Fibroblast of lung (primary cell): ENCODE measurements at regions not wholly inside any gene's neighbourhood (a gene's known extent, or its start where the extent isn't known, plus 50 kb on each side); places are given as distances from the start of the nearest gene placed in this dataset.

Source experiments
- DNase-seq, 2 donors: peaks; one replicate each; pipeline versions ENCODE4 v3.0.0 to v3.0.0-alpha.2; 2010; ENCODE audit warnings: low read depth in 2 of 2
- H2AFZ ChIP-seq: 2 replicates; pipeline ENCODE4 v1.5.1; 2012; ENCODE audit warnings: low read length, control low read depth, inconsistent platforms
- H3K27ac ChIP-seq: 2 replicates; pipeline ENCODE4 v1.5.1; 2011; ENCODE audit warnings: low read length, control low read depth; ENCODE audit not compliant: insufficient read depth
- H3K27me3 ChIP-seq: 2 replicates; pipeline ENCODE4 v1.5.1; 2011; ENCODE audit warnings: mild to moderate bottlenecking, low read length; ENCODE audit not compliant: control insufficient read depth, insufficient read depth
- H3K36me3 ChIP-seq: 2 replicates; pipeline ENCODE4 v1.5.1; 2011; ENCODE audit warnings: low read length; ENCODE audit not compliant: control insufficient read depth, insufficient read depth
- H3K4me1 ChIP-seq: 2 replicates; pipeline ENCODE4 v1.5.1; 2011; ENCODE audit warnings: low read length; ENCODE audit not compliant: control insufficient read depth, insufficient read depth; ENCODE audit errors: extremely low read depth
- H3K4me2 ChIP-seq: 2 replicates; pipeline ENCODE4 v1.5.1; 2011; ENCODE audit warnings: low read length, control low read depth; ENCODE audit not compliant: insufficient read depth; ENCODE audit errors: extremely low read depth
- H3K4me3 ChIP-seq, 4 experiments: fragments of 200-600 bp in 1 of 4; sonication (generic) in 1 of 4; replicated peaks in 1 of 4; 2 replicates each; pipeline ENCODE4 v1.5.1; 2011 to 2016; ENCODE audit warnings: low read length in 4 of 4, low read depth in 3 of 4, mild to moderate bottlenecking in 3 of 4, control low read depth in 2 of 4, inconsistent platforms in 1 of 4, mixed read lengths in 1 of 4; ENCODE audit not compliant: insufficient read depth in 1 of 4; ENCODE audit errors: control extremely low read depth in 1 of 4
- H3K79me2 ChIP-seq: 2 replicates; pipeline ENCODE4 v1.5.1; 2012; ENCODE audit warnings: mild to moderate bottlenecking, low read length, inconsistent platforms; ENCODE audit not compliant: control insufficient read depth, insufficient read depth
- H3K9ac ChIP-seq: 2 replicates; pipeline ENCODE4 v1.5.1; 2011; ENCODE audit warnings: mild to moderate bottlenecking, low read length, control low read depth; ENCODE audit not compliant: insufficient read depth
- H3K9me3 ChIP-seq: 2 replicates; pipeline ENCODE4 v1.5.1; 2012; ENCODE audit warnings: low read depth, low read length; ENCODE audit not compliant: control insufficient read depth, insufficient read depth
- H4K20me1 ChIP-seq: 2 replicates; pipeline ENCODE4 v1.5.1; 2011; ENCODE audit warnings: low read length; ENCODE audit not compliant: control insufficient read depth, insufficient read depth; ENCODE audit errors: extremely low read depth
- EZH2 ChIP-seq: IDR thresholded peaks from 2 replicates; pipeline ENCODE4 v1.5.1; 2012; ENCODE audit warnings: low read length, control low read depth, mild to moderate bottlenecking; ENCODE audit errors: missing control alignments
- TF ChIP-seq, protein P1 (sequence below), 2 donors: IDR thresholded peaks in 1 of 2; conservative IDR thresholded peaks in 1 of 2; 1 replicate in 1 of 2; 2 replicates in 1 of 2; pipeline ENCODE4 v1.5.1; 2011 to 2012; ENCODE audit warnings: low read length in 2 of 2, control low read depth in 1 of 2, inconsistent platforms in 1 of 2, low read depth in 1 of 2, mild to moderate bottlenecking in 1 of 2

DNA sequence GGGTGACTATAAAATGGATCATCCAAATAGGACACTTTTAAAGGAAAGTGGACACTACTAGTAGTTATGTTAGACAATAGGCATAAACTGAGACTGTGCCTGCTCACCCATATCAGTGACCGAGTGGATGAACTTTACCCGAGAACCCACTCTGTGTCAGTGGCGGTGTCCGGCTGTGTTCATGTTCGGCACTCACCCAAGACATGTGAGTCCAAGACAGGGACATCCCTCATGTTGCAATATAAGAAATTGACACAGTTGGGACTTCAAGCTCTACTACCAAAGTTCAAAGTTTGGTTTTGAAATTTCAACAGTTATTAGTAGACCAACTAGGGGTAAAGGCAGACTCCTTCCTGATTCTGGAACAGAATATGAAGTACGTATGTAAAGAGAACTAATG is 326.3 kb upstream of the TNP1 start:
- Histone ChIP-seq H3K4me3 (no peak overlapping the region), H3K27me3 (no peaks in the 10 kb centered on the region), H3K27ac (no peak overlapping the region), H3K79me2 (no peaks in the 10 kb centered on the region), H3K9me3 (no peaks in the 10 kb centered on the region), H4K20me1 (no peaks in the 10 kb centered on the region), H3K36me3 (no peaks in the 10 kb centered on the region), H3K4me1 (no peaks in the 10 kb centered on the region), H3K4me2 (no peak overlapping the region), H3K9ac (no peak overlapping the region), H2AFZ (no peak overlapping the region)
- DNase-seq, result no peak
- TF ChIP-seq, protein P1, sequence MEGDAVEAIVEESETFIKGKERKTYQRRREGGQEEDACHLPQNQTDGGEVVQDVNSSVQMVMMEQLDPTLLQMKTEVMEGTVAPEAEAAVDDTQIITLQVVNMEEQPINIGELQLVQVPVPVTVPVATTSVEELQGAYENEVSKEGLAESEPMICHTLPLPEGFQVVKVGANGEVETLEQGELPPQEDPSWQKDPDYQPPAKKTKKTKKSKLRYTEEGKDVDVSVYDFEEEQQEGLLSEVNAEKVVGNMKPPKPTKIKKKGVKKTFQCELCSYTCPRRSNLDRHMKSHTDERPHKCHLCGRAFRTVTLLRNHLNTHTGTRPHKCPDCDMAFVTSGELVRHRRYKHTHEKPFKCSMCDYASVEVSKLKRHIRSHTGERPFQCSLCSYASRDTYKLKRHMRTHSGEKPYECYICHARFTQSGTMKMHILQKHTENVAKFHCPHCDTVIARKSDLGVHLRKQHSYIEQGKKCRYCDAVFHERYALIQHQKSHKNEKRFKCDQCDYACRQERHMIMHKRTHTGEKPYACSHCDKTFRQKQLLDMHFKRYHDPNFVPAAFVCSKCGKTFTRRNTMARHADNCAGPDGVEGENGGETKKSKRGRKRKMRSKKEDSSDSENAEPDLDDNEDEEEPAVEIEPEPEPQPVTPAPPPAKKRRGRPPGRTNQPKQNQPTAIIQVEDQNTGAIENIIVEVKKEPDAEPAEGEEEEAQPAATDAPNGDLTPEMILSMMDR (conservative IDR thresholded peaks at IDR 0.05 in 1 of 2, IDR thresholded peaks at IDR 0.05 in 1 of 2; ENCODE audit: low read depth in 1 of 2, low read length in 2 of 2), result no peak
- no peak for TF ChIP-seq EZH2

DNA sequence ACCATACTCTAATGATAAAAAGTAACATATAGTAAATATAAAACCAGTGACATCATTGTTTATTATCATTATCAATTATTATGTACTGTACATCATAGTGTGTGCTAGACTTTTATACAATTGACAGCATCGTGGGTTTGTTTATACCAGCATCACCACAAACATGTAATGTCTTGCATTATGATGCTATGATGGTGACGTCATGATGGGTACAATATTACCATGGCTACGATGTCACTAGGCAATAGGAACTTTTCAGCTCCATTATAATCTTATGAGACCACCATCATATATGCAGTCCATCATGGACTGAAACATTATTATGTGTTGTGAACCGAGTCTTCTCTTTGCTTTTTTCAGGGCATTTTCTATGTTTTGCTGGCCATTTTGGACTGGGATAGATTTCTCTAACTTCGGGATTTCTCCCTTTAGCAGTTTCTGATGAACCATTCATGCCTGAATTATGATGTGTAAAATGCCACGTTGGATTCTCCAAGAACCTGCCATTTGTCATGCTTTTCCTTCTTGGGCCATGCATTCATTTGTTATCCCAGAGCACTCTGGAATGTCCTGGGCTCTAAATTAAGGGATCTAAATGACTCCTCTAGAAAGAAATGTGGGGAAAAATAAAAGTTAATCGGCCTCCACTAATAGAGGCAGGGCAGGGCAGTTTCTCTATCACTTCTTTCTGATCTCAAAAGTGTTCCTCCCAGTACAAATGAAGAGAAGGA is 325.6 kb upstream of the TNP1 start:
- Histone ChIP-seq H3K4me3 (no peak overlapping the region), H3K9ac (no peak overlapping the region), H2AFZ (no peak overlapping the region), H3K79me2 (no peaks in the 10 kb centered on the region), H3K9me3 (no peaks in the 10 kb centered on the region), H3K27ac (no peak overlapping the region), H3K27me3 (no peaks in the 10 kb centered on the region), H3K36me3 (no peaks in the 10 kb centered on the region), H4K20me1 (no peaks in the 10 kb centered on the region), H3K4me2 (no peak overlapping the region), H3K4me1 (no peaks in the 10 kb centered on the region)
- DNase-seq, result peak in 1 of 2 donors; percentile 61
- TF ChIP-seq, protein P1 (conservative IDR thresholded peaks at IDR 0.05 in 1 of 2, IDR thresholded peaks at IDR 0.05 in 1 of 2; ENCODE audit: low read depth in 1 of 2, low read length in 2 of 2), result no peak
- TF ChIP-seq EZH2, result no peak

DNA sequence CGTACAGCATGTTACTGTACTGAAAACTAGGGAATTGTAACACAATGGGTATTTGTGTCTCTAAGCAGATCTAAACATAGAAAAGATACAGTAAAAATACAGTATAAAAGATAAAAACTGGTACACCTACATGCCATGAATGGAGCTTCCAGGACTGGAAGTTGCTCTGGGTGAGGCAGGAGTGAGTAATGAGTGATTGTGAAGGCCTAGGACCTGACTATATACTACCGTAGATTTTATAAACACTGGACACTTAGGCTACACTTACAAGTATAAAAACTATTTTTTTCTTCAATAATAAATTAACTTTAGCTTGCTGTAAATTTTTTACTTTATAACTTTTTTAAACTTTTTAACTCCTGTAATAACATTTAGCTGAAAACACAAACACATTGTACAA is 324.4 kb upstream of the TNP1 start:
- no peak for DNase-seq
- no peaks in the 10 kb centered on the region for H3K36me3 ChIP-seq
- no peaks in the 10 kb centered on the region for H3K9me3 ChIP-seq
- H3K79me2 ChIP-seq, result no peaks in the 10 kb centered on the region
- no peak for TF ChIP-seq EZH2
- TF ChIP-seq, protein P1 (conservative IDR thresholded peaks at IDR 0.05 in 1 of 2, IDR thresholded peaks at IDR 0.05 in 1 of 2; ENCODE audit: low read depth in 1 of 2, low read length in 2 of 2), result no peak
- no peak overlapping the region for H3K4me2 ChIP-seq
- no peaks in the 10 kb centered on the region for H4K20me1 ChIP-seq
- H3K27ac ChIP-seq, result no peak overlapping the region
- no peaks in the 10 kb centered on the region for H3K4me1 ChIP-seq
- H3K9ac ChIP-seq, result no peak overlapping the region
- no peak overlapping the region for H2AFZ ChIP-seq
- H3K27me3 ChIP-seq, result no peaks in the 10 kb centered on the region
- no peak overlapping the region for H3K4me3 ChIP-seq
